Liver (tissue), 3 donors: ENCODE measurements at regions not wholly inside any gene's neighbourhood (a gene's known extent, or its start where the extent isn't known, plus 50 kb on each side); places are given as distances from the start of the nearest gene placed in this dataset.

Experiments
- ATF3 ChIP-seq: IDR thresholded peaks from 2 replicates; pipeline ENCODE4 v1.6.1; 2016; ENCODE audit warnings: antibody characterized with exemption
- CTCF ChIP-seq: fragments of 150-350 bp; IDR thresholded peaks from 2 replicates; pipeline ENCODE4 v1.5.1; 2017; ENCODE audit warnings: improper control_type of control experiment, low read depth, low read length; ENCODE audit not compliant: missing input control
- EGR1 ChIP-seq, 2 donors: IDR thresholded peaks; 2 replicates each; pipeline ENCODE4 v1.6.1; 2016 to 2018; ENCODE audit warnings: antibody characterized with exemption in 2 of 2, low read depth in 2 of 2
- GABPA ChIP-seq, 2 donors: IDR thresholded peaks in 1 of 2; conservative IDR thresholded peaks in 1 of 2; 2 replicates each; pipeline ENCODE4 v1.6.1; 2016; ENCODE audit warnings: antibody characterized with exemption in 2 of 2, mild to moderate bottlenecking in 1 of 2, moderate library complexity in 1 of 2
- JUND ChIP-seq, 2 donors: IDR thresholded peaks; 2 replicates each; pipeline ENCODE4 v1.6.1; 2016; ENCODE audit warnings: antibody characterized with exemption in 2 of 2
- RAD21 ChIP-seq, 2 donors: IDR thresholded peaks; 2 replicates each; pipeline ENCODE4 v1.6.1; 2016; ENCODE audit warnings: antibody characterized with exemption in 2 of 2, mild to moderate bottlenecking in 2 of 2
- TAF1 ChIP-seq: conservative IDR thresholded peaks from 2 replicates; pipeline ENCODE4 v1.6.1; 2016; ENCODE audit warnings: antibody characterized with exemption, mild to moderate bottlenecking
- YY1 ChIP-seq: IDR thresholded peaks from 2 replicates; pipeline ENCODE4 v1.6.1; 2016; ENCODE audit warnings: antibody characterized with exemption, mild to moderate bottlenecking
- ZBTB33 ChIP-seq: IDR thresholded peaks from 2 replicates; pipeline ENCODE4 v1.6.1; 2016; ENCODE audit warnings: antibody characterized with exemption
- donor health status: healthy.
- donor health status: healthy.

- TF ChIP-seq CTCF (no peak), JUND (IDR thresholded peaks at IDR 0.05) (no peak), TAF1 (no peak), EGR1 (IDR thresholded peaks at IDR 0.05; ENCODE audit: low read depth in 2 of 2) (no peak), RAD21 (IDR thresholded peaks at IDR 0.05) (no peak), GABPA (IDR thresholded peaks at IDR 0.05 in 1 of 2, conservative IDR thresholded peaks at IDR 0.05 in 1 of 2) (no peak), ZBTB33 (no peak), ATF3 (no peak), YY1 (no peak)
Observed at GRCh38 chr3:102533784-102534183, 99.0 kb downstream of the ZPLD1 start.
